22Rv1 (cell line): ENCODE measurements at regions not wholly inside any gene's neighbourhood (a gene's known extent, or its start where the extent isn't known, plus 50 kb on each side); places are given as distances from the start of the nearest gene placed in this dataset.

Experiments
- CTCF ChIP-seq: fragments of 450-650 bp; IDR thresholded peaks from 2 replicates; pipeline ENCODE4 v1.5.1; 2017; ENCODE audit warnings: mild to moderate bottlenecking
- ZFX ChIP-seq: fragments of 450-650 bp; IDR thresholded peaks from 2 replicates; pipeline ENCODE4 v1.6.1; 2017; ENCODE audit warnings: antibody characterized with exemption, borderline replicate concordance

GRCh38 chr17:5700745-5701144, 116.4 kb upstream of the NLRP1 start:
- TF ChIP-seq CTCF, result no peak
- no peak for TF ChIP-seq ZFX
